ENCODE measurements at regions not wholly inside any gene's neighbourhood (a gene's known extent, or its start where the extent isn't known, plus 50 kb on each side); places are given as distances from the start of the nearest gene placed in this dataset.

- Histone ChIP-seq H3K4me1 (no peaks in the 10 kb centered on the region), H3K79me2 (no peaks in the 10 kb centered on the region), H3K9ac (no peak overlapping the region), H3K27ac (no peak overlapping the region), H2AFZ (no peak overlapping the region), H3K36me3 (ENCODE audit: control insufficient read depth, insufficient read depth, low read length) (no peaks in the 10 kb centered on the region), H3K4me2 (ENCODE audit: low read length) (no peak overlapping the region), H3K4me3 (ENCODE audit: low read depth, low read length) (no peak overlapping the region), H3K27me3 (ENCODE audit: control insufficient read depth, insufficient read depth, low read length) (no peaks in the 10 kb centered on the region), H3K9me3 (ENCODE audit: control insufficient read depth, low read length) (no peaks in the 10 kb centered on the region)
- no peak for TF ChIP-seq CTCF (IDR thresholded peaks at IDR 0.05)
These were observed 86.4 kb upstream of the RORA start for GRCh38 chr15:61315471-61315870.

- Histone ChIP-seq H3K4me2 (ENCODE audit: low read length) (no peak overlapping the region), H3K9ac (no peak overlapping the region), H3K27ac (no peak overlapping the region), H3K27me3 (ENCODE audit: control insufficient read depth, insufficient read depth, low read length) (no peaks in the 10 kb centered on the region), H2AFZ (no peak overlapping the region), H3K4me3 (ENCODE audit: low read depth, low read length) (no peak overlapping the region), H3K4me1 (no peaks in the 10 kb centered on the region), H3K9me3 (ENCODE audit: control insufficient read depth, low read length) (no peaks in the 10 kb centered on the region), H3K36me3 (ENCODE audit: control insufficient read depth, insufficient read depth, low read length) (no peaks in the 10 kb centered on the region), H3K79me2 (no peaks in the 10 kb centered on the region)
- TF ChIP-seq CTCF (IDR thresholded peaks at IDR 0.05) = no peak
These were observed 85.3 kb upstream of the RORA start for GRCh38 chr15:61314427-61314826.

DNA sequence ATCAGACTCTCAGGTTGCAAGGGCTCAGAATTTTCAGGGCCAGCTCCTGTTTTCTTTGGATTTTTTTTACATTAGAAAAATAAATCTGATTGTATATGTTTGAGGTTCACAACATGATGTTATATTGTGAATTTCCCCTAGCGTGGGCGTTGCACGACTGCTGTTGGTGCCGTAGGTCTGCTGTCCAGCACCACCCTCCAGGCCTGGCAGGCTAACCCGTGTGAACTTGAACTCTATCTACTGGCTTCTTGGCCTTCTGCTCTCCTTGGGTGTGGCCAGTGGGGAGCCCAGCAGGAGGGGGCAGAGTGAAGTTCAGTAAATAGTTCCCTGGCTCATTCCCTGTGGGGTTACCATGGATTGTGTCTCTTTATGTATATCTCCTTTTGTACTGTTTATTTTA lies 80.5 kb upstream of the RORA start:
- no peak overlapping the region for H2AFZ ChIP-seq
- no peaks in the 10 kb centered on the region for H3K79me2 ChIP-seq
- no peaks in the 10 kb centered on the region for H3K36me3 ChIP-seq (ENCODE audit: control insufficient read depth, insufficient read depth, low read length)
- H3K9ac ChIP-seq = no peak overlapping the region
- H3K4me1 ChIP-seq = no peaks in the 10 kb centered on the region
- no peak overlapping the region for H3K4me2 ChIP-seq (ENCODE audit: low read length)
- H3K4me3 ChIP-seq (ENCODE audit: low read depth, low read length) = no peak overlapping the region
- no peak for TF ChIP-seq CTCF (IDR thresholded peaks at IDR 0.05)
- no peaks in the 10 kb centered on the region for H3K27me3 ChIP-seq (ENCODE audit: control insufficient read depth, insufficient read depth, low read length)
- H3K27ac ChIP-seq = no peak overlapping the region
- H3K9me3 ChIP-seq (ENCODE audit: control insufficient read depth, low read length) = no peaks in the 10 kb centered on the region

- Histone ChIP-seq H3K36me3 (ENCODE audit: control insufficient read depth, insufficient read depth, low read length) (no peaks in the 10 kb centered on the region), H3K79me2 (no peaks in the 10 kb centered on the region), H3K27ac (no peak overlapping the region), H3K27me3 (ENCODE audit: control insufficient read depth, insufficient read depth, low read length) (no peaks in the 10 kb centered on the region), H3K4me2 (ENCODE audit: low read length) (no peak overlapping the region), H3K4me1 (no peaks in the 10 kb centered on the region), H3K9me3 (ENCODE audit: control insufficient read depth, low read length) (no peaks in the 10 kb centered on the region), H3K9ac (no peak overlapping the region), H3K4me3 (ENCODE audit: low read depth, low read length) (no peak overlapping the region), H2AFZ (no peak overlapping the region)
- TF ChIP-seq CTCF (IDR thresholded peaks at IDR 0.05) = no peak
These were observed 80.0 kb upstream of the RORA start for GRCh38 chr15:61309031-61309511.

DNA sequence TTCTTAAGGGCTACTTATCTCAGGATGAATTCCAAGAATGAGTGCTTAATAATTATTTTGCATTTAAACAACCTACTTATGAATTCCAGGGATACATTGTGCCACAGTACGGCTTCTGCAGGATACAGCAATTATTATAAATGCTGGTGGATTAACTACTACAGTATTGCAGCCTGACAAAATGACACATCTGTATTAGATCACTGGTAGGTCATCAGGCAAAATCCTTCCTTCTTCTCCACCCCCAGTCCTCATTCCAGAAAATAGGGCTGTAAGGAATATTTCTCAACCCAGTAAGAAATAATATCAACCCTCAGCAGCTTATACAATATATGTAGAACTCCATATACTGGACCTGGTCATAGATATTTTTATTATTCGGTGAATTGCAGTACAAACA lies 79.3 kb upstream of the RORA start:
- no peaks in the 10 kb centered on the region for H3K36me3 ChIP-seq (ENCODE audit: control insufficient read depth, insufficient read depth, low read length)
- H3K4me3 ChIP-seq (ENCODE audit: low read depth, low read length) = no peak overlapping the region
- no peak overlapping the region for H2AFZ ChIP-seq
- H3K27me3 ChIP-seq (ENCODE audit: control insufficient read depth, insufficient read depth, low read length) = no peaks in the 10 kb centered on the region
- no peak overlapping the region for H3K9ac ChIP-seq
- no peak overlapping the region for H3K4me2 ChIP-seq (ENCODE audit: low read length)
- no peaks in the 10 kb centered on the region for H3K79me2 ChIP-seq
- no peak for TF ChIP-seq CTCF (IDR thresholded peaks at IDR 0.05)
- H3K27ac ChIP-seq = no peak overlapping the region
- H3K4me1 ChIP-seq = no peaks in the 10 kb centered on the region
- H3K9me3 ChIP-seq (ENCODE audit: control insufficient read depth, low read length) = no peaks in the 10 kb centered on the region
